Endothelial cell of umbilical vein (primary cell): ENCODE measurements at regions not wholly inside any gene's neighbourhood (a gene's known extent, or its start where the extent isn't known, plus 50 kb on each side); places are given as distances from the start of the nearest gene placed in this dataset.

ENCODE experiments used
- BruUV-seq: library from RNA; stranded (reverse); fragments of 400-500 nt; replicated peaks from 2 replicates; lab custom pipeline; 2021; lab: Mats Ljungman, UMichigan
- CTCF ChIA-PET: fragments of 300-600, 350-600 bp; sonication (Branson Sonifier 250); formaldehyde crosslinking; loops from one replicate; lab custom pipeline; 2021; ENCODE audit warnings: antibody characterized with exemption, inconsistent platforms; lab: Charles Lee
- POLR2A ChIA-PET: fragments of 300-600, 350-600 bp; sonication (Branson Sonifier 250); formaldehyde crosslinking; loops from one replicate; lab custom pipeline; 2021; ENCODE audit warnings: antibody characterized with exemption, inconsistent platforms; lab: Charles Lee
- DNase-seq: peaks from one replicate; pipeline ENCODE4 v3.0.0-alpha.2; 2011; ENCODE audit warnings: low read depth, low spot score
- FAIRE-seq: peaks from 2 replicates; lab custom pipeline; 2011; peaks lifted over from hg19 to GRCh38; lab: Jason Lieb, UNC
- H2AFZ ChIP-seq: 2 replicates; pipeline ENCODE4 v1.6.0; 2012; ENCODE audit warnings: low read depth, low read length, control low read depth, inconsistent platforms
- H3K27ac ChIP-seq: 2 replicates; pipeline ENCODE4 v1.5.1; 2011; ENCODE audit warnings: low read depth, mild to moderate bottlenecking, control low read depth, low read length, moderate library complexity; ENCODE audit not compliant: insufficient read depth
- H3K27me3 ChIP-seq, 2 experiments: 2 replicates each; pipeline versions ENCODE4 v1.6.0 to v1.6.1; 2011; ENCODE audit warnings: low read length in 2 of 2, mixed read lengths in 1 of 2; ENCODE audit not compliant: control insufficient read depth in 2 of 2, insufficient read depth in 2 of 2
- H3K36me3 ChIP-seq, 2 experiments: 2 replicates in 1 of 2; 3 replicates in 1 of 2; pipeline ENCODE4 v1.5.1; 2011; ENCODE audit warnings: low read length in 2 of 2, mild to moderate bottlenecking in 1 of 2, moderate library complexity in 1 of 2; ENCODE audit not compliant: control insufficient read depth in 2 of 2, insufficient read depth in 2 of 2; ENCODE audit errors: extremely low read depth in 1 of 2
- H3K4me1 ChIP-seq: 3 replicates; pipeline ENCODE4 v1.5.1; 2011; ENCODE audit warnings: mild to moderate bottlenecking, low read length; ENCODE audit not compliant: control insufficient read depth, insufficient read depth; ENCODE audit errors: extremely low read depth
- H3K4me2 ChIP-seq: 2 replicates; pipeline ENCODE4 v1.6.1; 2011; ENCODE audit warnings: low read length, control low read depth, mixed read lengths; ENCODE audit not compliant: insufficient read depth
- H3K4me3 ChIP-seq, 3 experiments: fragments of 200-600 bp in 1 of 3; sonication (generic), shearing (Covaris generic) in 1 of 3; replicated peaks in 1 of 3; 2 replicates each; pipeline ENCODE4 v1.5.1; 2011 to 2016; ENCODE audit warnings: control low read depth in 3 of 3, low read length in 3 of 3, mild to moderate bottlenecking in 2 of 3, inconsistent platforms in 1 of 3, low read depth in 1 of 3, moderate library complexity in 1 of 3; ENCODE audit not compliant: insufficient read depth in 1 of 3
- H3K79me2 ChIP-seq: 2 replicates; pipeline ENCODE4 v1.6.0; 2012; ENCODE audit warnings: low read length, inconsistent platforms; ENCODE audit not compliant: control insufficient read depth, insufficient read depth
- H3K9ac ChIP-seq: replicated peaks from 2 replicates; pipeline ENCODE3; 2011; ENCODE audit warnings: low read length, control low read depth; ENCODE audit not compliant: insufficient read depth; ENCODE audit errors: extremely low read depth
- H3K9me1 ChIP-seq: replicated peaks from 3 replicates; pipeline ENCODE4 v1.6.0; 2011; ENCODE audit warnings: mild to moderate bottlenecking, low read length; ENCODE audit not compliant: control insufficient read depth, insufficient read depth; ENCODE audit errors: extremely low read depth
- H3K9me3 ChIP-seq: replicated peaks from 2 replicates; pipeline ENCODE4 v1.5.1; 2012; ENCODE audit warnings: low read length, inconsistent platforms; ENCODE audit not compliant: control insufficient read depth, insufficient read depth
- H4K20me1 ChIP-seq: replicated peaks from 2 replicates; pipeline ENCODE3; 2011; ENCODE audit warnings: mild to moderate bottlenecking, low read length; ENCODE audit not compliant: control insufficient read depth, insufficient read depth; ENCODE audit errors: extremely low read depth
- CTCF ChIP-seq, 2 donors: IDR thresholded peaks; 1 replicate in 1 of 2; 2 replicates in 1 of 2; pipeline ENCODE4 v1.5.1; 2011; ENCODE audit warnings: low read length in 2 of 2, mild to moderate bottlenecking in 2 of 2, moderate library complexity in 2 of 2, control low read depth in 1 of 2, inconsistent platforms in 1 of 2, low read depth in 1 of 2; ENCODE audit not compliant: insufficient read depth in 1 of 2; ENCODE audit errors: extremely low read depth in 1 of 2
- EZH2 ChIP-seq: IDR thresholded peaks from 2 replicates; pipeline ENCODE4 v1.6.1; 2012; ENCODE audit warnings: borderline replicate concordance, low read depth, mild to moderate bottlenecking, moderate library complexity, low read length, inconsistent platforms; ENCODE audit not compliant: severe bottlenecking
- FOS ChIP-seq: IDR thresholded peaks from 2 replicates; pipeline ENCODE4 v1.6.1; 2011; ENCODE audit warnings: mild to moderate bottlenecking, low read length, moderate library complexity, borderline replicate concordance; ENCODE audit not compliant: insufficient read depth
- GATA2 ChIP-seq: IDR thresholded peaks from 2 replicates; pipeline ENCODE4 v1.7.0; 2011; ENCODE audit warnings: low read depth, mild to moderate bottlenecking, moderate library complexity, mixed read lengths, low read length; ENCODE audit not compliant: insufficient read length, insufficient read depth
- JUN ChIP-seq: IDR thresholded peaks from 2 replicates; pipeline ENCODE4 v1.6.1; 2011; ENCODE audit warnings: borderline replicate concordance, low read depth; ENCODE audit not compliant: insufficient read length, insufficient read depth
- MAX ChIP-seq: IDR thresholded peaks from 2 replicates; pipeline ENCODE4 v1.6.1; 2011; ENCODE audit not compliant: insufficient read depth, insufficient read length
- MYC ChIP-seq: IDR thresholded peaks from one replicate; pipeline ENCODE4 v1.6.1; 2011; ENCODE audit warnings: mild to moderate bottlenecking, low read depth, low read length
- POLR2A ChIP-seq: IDR thresholded peaks from 2 replicates; pipeline ENCODE4 v1.6.1; 2012; ENCODE audit warnings: low read depth, mild to moderate bottlenecking, control low read depth, low read length
- POLR2AphosphoS5 ChIP-seq: IDR thresholded peaks from 2 replicates; pipeline ENCODE4 v1.6.1; 2012; ENCODE audit warnings: low read depth, mild to moderate bottlenecking, control low read depth, low read length, moderate library complexity; ENCODE audit not compliant: insufficient read depth
- dilution Hi-C: fragments of 300-500 bp; cut with MboI; formaldehyde crosslinking; loops from one replicate; pipeline ENCODE4 v1.15.0; 2019; ENCODE audit warnings: low sequenced_read_pairs; ENCODE audit not compliant: extremely low pct_ligation_motif_present
- intact Hi-C: fragments of 100-400 bp; cut with micrococcal nuclease; formaldehyde crosslinking; loops from one replicate; pipeline ENCODE4 v1.10.0; 2022

GRCh38 chr4:38577462-38577861 is 86.5 kb upstream of the KLF3 start:
- Histone ChIP-seq H3K4me1 (no peaks in the 10 kb centered on the region), H3K27me3 (no peaks in the 10 kb centered on the region), H2AFZ (no peak overlapping the region), H3K27ac (no peak overlapping the region), H3K9ac (no peak overlapping the region), H3K4me2 (no peak overlapping the region), H3K9me3 (no peaks in the 10 kb centered on the region), H3K9me1 (no peaks in the 10 kb centered on the region), H4K20me1 (no peaks in the 10 kb centered on the region), H3K36me3 (no peaks in the 10 kb centered on the region), H3K4me3 (no peak overlapping the region), H3K79me2 (no peaks in the 10 kb centered on the region)
- no peak for TF ChIP-seq POLR2AphosphoS5
- no peak for TF ChIP-seq POLR2A
- TF ChIP-seq JUN, result no peak
- TF ChIP-seq FOS, result no peak
- no peak for TF ChIP-seq MAX
- TF ChIP-seq GATA2, result no peak
- no peak for TF ChIP-seq MYC
- TF ChIP-seq CTCF (IDR thresholded peaks at IDR 0.05; ENCODE audit: extremely low read depth in 1 of 2, insufficient read depth in 1 of 2, low read depth in 1 of 2, low read length in 2 of 2), result no peak
- TF ChIP-seq EZH2, result no peak
- DNase-seq (no peak), FAIRE-seq (no peak)
- BruUV-seq, result no TSS peak
- intact Hi-C loops, result no loop called here
- ChIA-PET CTCF (interaction anchor here (1.4 kb wide), 1 partner anchor 446 kb away, joined by 3 read pairs; no protein-coding TSS in a partner anchor), POLR2A (no interaction called here)
- dilution Hi-C loops, result no loop called here
